Activated T-helper 1 cell treated with anti-CD3 and anti-CD28 coated beads, Interleukin-2, amount 50 U/mL, for 16 hours (primary cell): ENCODE measurements at regions not wholly inside any gene's neighbourhood (a gene's known extent, or its start where the extent isn't known, plus 50 kb on each side); places are given as distances from the start of the nearest gene placed in this dataset.
A peak's percentile ranks its signal among the peaks of the same experiment; 100 is the strongest.
"Not testable (repeated sequence)": the region's sequence is repeated elsewhere in the genome, so short reads cannot be mapped to it uniquely, and the experiment has no call there.

Experiments
- DNase-seq, 2 donors: peaks; one replicate each; pipeline ENCODE4 v3.0.0-alpha.2; 2020; ENCODE audit warnings: low read depth in 1 of 2, low spot score in 1 of 2

- DNase-seq: not testable (repeated sequence)
Observed at GRCh38 chr13:52324831-52325230, 81.1 kb downstream of the THSD1 start.

DNA sequence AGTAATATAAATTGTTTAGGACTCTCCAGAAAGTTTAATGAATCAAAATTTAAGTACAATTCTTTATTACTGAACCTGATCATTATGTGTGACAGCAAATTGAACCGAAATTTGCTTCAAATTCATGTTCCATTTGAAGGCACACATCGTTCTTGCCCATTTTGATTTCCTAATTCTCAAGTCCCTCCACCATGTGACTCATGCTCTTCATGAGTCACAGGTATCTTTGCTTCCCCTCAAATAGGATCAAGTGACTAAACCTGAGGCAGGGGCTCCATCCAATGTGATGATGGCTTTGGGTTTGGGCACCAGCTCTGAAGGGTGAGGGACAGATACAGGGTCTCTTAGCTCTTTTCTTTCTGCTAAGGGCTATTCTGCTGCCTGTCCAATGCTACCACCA is 86.1 kb downstream of the THSD1 start:
- DNase-seq: no peak

- not testable (repeated sequence) for DNase-seq
Observed at GRCh38 chr13:52309833-52310232, 96.1 kb downstream of the THSD1 start.

GRCh38 chr13:52306336-52306735 is 99.6 kb downstream of the THSD1 start:
- DNase-seq: not testable (repeated sequence)

- DNase-seq: not testable (repeated sequence)
Observed at GRCh38 chr13:52303098-52303497, 102.9 kb downstream of the THSD1 start.

DNA sequence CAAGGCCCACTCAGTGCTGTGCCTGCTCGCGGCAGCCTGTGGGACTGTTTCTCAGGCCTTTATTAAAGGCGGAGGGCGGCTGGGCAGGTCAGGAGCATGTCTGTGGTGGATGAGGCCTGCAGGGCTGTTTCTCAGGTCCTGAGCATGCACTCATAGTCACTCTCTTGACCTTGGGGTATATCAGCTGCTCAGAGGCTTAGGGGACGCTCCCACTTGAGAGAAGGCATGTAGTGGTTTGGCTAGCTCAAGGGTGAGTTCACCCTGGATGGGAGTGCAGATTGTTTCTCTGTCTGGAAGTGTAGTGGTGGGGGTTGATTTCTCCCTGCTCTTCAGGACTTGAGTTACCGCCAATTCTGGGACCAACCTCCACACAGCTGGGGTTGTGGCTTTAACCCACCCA is 103.3 kb downstream of the THSD1 start:
- DNase-seq: not testable (repeated sequence)

- DNase-seq: not testable (repeated sequence)
Observed at GRCh38 chr13:52301810-52302400, 104.1 kb downstream of the THSD1 start.

DNA sequence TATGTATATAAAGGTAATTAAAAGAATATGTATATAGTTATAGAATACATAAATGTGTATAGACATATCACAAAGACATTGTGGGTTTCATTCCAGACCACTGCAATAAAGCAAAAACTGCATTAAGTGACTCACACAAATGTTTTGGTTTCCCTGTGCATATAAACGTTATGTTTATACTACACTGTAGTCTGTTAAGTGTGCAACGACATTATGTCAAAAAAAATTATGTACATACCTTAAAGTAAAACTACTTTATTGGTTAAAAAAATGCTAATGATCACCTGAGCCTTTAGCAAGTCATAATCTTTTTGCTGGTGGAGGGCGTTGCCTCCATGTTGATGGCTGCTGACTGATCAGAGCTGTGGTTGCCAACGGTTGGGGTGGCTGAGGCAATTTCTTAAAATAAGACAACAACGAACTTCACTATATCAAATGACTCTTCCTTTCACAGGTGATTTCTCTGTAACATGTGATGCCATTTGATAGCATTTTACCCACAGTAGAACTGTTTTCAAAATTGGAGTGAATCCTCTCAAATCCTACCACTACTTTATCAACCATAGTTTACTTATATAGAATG is 107.8 kb downstream of the THSD1 start:
- DNase-seq: not testable (repeated sequence)

GRCh38 chr13:52288891-52289290 is 117.1 kb downstream of the THSD1 start:
- DNase-seq: not testable (repeated sequence)

DNA sequence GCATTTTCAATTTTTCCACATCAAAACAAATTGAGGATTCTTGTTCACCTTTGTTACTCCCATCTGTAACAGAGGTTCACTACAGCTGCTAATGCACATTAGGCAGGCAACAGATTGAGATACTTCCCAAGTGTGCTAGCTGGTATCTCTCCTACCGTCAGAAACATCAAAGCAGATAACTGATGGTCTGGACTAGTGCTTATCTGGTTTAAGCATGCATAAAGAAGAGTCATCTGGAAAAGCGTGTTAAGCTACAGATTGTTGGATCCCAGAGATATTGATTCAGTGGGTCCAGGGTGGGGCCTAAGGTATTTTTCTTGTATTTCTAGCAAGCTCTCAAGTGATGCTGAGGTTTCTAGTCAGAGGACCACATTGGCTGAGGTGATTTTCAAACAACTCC is 122.0 kb upstream of the NEK3 start:
- DNase-seq: not testable (repeated sequence)

- not testable (repeated sequence) for DNase-seq
Observed at GRCh38 chr13:52279408-52279807, 120.0 kb upstream of the NEK3 start.

DNA sequence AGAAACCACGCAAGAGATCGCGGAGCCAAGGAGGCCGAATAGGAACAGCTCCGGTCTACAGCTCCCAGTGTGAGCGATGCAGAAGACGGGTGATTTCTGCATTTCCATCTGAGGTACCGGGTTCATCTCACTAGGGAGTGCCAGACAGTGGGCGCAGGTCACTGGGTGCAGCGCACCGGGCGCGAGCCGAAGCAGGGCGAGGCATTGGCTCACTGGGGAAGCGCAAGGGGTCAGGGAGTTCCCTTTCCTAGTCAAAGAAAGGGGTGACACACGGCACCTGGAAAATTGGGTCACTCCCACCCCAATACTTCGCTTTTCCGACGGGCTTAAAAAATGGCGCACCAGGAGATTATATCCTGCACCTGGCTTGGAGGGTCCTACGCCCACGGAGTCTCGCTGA is 94.9 kb upstream of the NEK3 start:
- DNase-seq: not testable (repeated sequence)

- DNase-seq: not testable (repeated sequence)
Observed at GRCh38 chr13:52240752-52241151, 81.4 kb upstream of the NEK3 start.

GRCh38 chr13:52235900-52236595 is 76.7 kb upstream of the NEK3 start:
- peak in 1 of 2 donors; percentile 5 for DNase-seq

DNA sequence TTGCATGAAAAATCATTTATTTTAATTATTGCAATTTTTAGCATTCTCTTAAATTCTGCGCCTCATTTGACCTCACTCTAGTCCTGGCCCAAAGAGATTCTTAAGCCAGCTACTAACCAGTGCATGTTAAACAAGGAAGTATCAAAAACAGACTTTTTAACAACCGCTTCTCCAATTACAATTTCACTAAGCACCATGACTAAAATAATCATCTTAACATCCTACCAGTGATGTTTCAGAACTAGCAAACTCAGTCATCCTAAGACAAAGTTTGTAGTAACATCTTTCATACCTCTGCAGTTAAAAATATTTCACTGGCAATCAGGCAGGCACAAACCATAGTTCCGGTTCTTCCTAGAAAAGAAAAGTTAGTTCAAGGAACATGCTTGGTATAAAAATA is 75.5 kb upstream of the NEK3 start:
- DNase-seq: not testable (repeated sequence)

GRCh38 chr13:52223063-52223462 is 63.7 kb upstream of the NEK3 start:
- not testable (repeated sequence) for DNase-seq

DNA sequence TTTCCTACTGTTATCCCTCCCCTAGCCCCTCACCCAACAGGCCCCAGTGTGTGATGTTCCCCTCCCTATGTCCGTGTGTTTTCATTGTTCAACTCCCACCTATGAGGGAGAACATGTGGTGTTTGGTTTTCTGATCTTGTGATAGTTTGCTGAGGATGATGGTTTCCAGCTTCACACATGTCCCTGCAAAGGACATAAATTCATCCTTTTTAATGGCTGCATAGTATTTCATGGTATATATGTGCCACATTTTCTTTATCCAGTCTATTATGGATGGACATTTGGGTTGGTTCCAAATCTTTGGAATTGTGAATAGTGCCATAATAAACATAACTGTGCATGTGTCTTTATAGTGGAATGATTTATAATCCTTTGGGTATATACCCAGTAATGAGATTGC is 54.5 kb upstream of the NEK3 start:
- DNase-seq: not testable (repeated sequence)

- DNase-seq: not testable (repeated sequence)
Observed at GRCh38 chr13:52212886-52213285, 53.5 kb upstream of the NEK3 start.

- DNase-seq: not testable (repeated sequence)
Observed at GRCh38 chr13:52211416-52211776, 52.0 kb upstream of the NEK3 start.

DNA sequence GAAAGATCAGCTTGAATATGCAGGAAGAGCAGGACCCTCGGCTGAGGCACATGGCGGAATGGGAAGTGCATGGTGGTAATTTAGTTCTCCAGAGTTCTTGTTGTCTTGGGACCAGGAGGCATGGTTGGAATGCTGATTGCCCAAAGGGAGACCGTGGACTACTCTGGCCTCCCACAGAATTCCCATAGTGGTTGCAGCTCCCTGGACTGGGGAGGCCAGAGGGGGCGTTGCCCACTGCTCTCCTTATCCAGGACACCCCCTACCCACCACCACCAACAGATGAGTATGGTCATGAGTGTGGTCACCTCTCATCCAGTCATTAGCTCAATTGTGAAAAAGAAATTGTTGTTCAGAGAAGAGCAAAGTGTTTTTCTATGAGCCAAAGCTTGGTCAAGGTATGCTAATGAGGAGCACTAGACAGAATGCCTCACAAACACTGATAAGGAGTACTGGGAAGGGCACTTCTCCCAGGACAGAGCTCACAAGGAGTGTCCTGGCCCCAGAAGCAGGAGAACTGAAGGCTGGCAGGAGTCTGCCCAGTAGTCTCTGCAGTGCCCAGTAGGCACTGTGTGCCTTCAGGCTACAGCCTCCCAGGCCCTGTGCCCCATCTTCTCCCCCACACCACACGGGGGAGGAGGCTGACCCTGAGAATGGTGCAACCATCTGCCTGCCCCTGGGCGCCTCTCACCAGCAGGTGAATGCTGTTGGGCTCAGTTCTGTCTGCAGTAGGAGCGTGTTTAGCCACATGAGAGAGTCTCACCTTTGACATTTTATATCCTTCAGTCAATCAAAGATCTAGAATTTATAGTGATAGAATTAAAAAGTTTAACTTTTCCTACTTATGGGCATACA is 51.4 kb upstream of the NEK3 start:
- DNase-seq: not testable (repeated sequence)
